Right lobe of liver (tissue), 6 donors: ENCODE measurements at regions not wholly inside any gene's neighbourhood (a gene's known extent, or its start where the extent isn't known, plus 50 kb on each side); places are given as distances from the start of the nearest gene placed in this dataset.

Experiments used
- ATAC-seq, 4 donors: fragments of 200-7000 bp; cut with Tn5 transposase; one replicate each; pipeline ENCODE4 v1.9.1; 2020; ENCODE audit warnings: mild to moderate bottlenecking in 4 of 4, moderate library complexity in 4 of 4
- DNase-seq, 3 donors: peaks; one replicate each; pipeline ENCODE4 v3.0.0-alpha.2; 2020
- H3K27ac ChIP-seq, 3 donors: fragments of 200-600 bp; one replicate each; pipeline ENCODE4 v1.8.0; 2022
- H3K27me3 ChIP-seq, 2 donors: fragments of 200-600 bp; one replicate each; pipeline ENCODE4 v1.8.0; 2022
- H3K36me3 ChIP-seq, 4 donors: fragments of 200-600 bp; sonication (generic) in 1 of 4; one replicate each; pipeline versions ENCODE4 v1.5.1 to v1.8.0; 2017 to 2022; ENCODE audit warnings: control low read depth in 1 of 4
- H3K4me1 ChIP-seq, 4 donors: fragments of 200-600 bp; sonication (generic) in 1 of 4; one replicate each; pipeline versions ENCODE4 v1.5.1 to v1.8.0; 2017 to 2022; ENCODE audit warnings: control low read depth in 1 of 4
- H3K4me3 ChIP-seq, 3 donors: fragments of 200-600 bp; one replicate each; pipeline ENCODE4 v1.8.0; 2022
- H3K9me3 ChIP-seq, 4 donors: fragments of 200-600 bp; sonication (generic) in 1 of 4; one replicate each; pipeline versions ENCODE4 v1.5.1 to v1.8.0; 2017 to 2022; ENCODE audit warnings: control low read depth in 1 of 4
- CTCF ChIP-seq, 4 donors: fragments of 200-600 bp in 3 of 4; fragments of 450-650 bp in 1 of 4; IDR thresholded peaks; one replicate each; pipeline versions ENCODE4 v1.5.1 to v1.8.0; 2016 to 2022; ENCODE audit warnings: antibody characterized with exemption in 4 of 4, mild to moderate bottlenecking in 2 of 4
- POLR2A ChIP-seq: fragments of 450-650 bp; IDR thresholded peaks from one replicate; pipeline ENCODE4 v1.6.1; 2017; ENCODE audit warnings: antibody characterized with exemption, mild to moderate bottlenecking
- WGBS: methylation state at CpG from one replicate; pipeline ENCODE4 v1.1.6; 2018; ENCODE audit warnings: low coverage, low lambda C conversion rate; ENCODE audit not compliant: insufficient coverage; ENCODE audit errors: missing lambda C conversion rate; 5-methylcytosine and 5-hydroxymethylcytosine counted together
- intact Hi-C, 2 donors: fragments of 100-400 bp; cut with DNase I; formaldehyde crosslinking; loops; one replicate each; pipeline versions ENCODE4 v1.11.2 to v1.14.1; 2022
- donor health status: DM: no; HTN: yes; CAD: no.
- donor health status: DM: no; HTN: no; CAD: no.
- donor health status: DM: no; HTN: no; CAD: no.
- donor health status: DM: no; HTN: yes; CAD: no.
- donor health status: DM: no; HTN: yes; CAD: no.

DNA sequence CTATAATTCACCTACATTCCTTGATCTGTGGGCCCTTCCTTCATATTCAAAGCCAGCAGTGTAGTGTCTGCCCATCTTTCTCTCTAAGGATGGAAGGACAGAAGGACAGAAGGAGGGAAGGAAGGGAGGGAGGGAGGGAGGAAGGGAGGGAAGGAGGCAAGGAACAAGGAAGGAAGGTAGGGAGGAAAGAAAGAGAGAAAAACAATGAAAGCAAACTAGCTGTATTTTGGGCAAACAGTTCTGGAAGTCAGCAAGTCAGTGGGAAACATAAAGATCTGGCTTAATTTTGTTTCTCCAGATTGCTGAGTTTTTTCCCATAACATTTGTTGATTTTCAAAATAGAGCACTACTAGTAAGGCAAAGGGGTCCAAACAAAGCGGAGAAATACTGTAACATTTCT, 555.2 kb upstream of the EPHA5 start:
- no peak overlapping the region for H3K4me3 ChIP-seq
- no peak for ATAC-seq
- no peaks in the 10 kb centered on the region for H3K4me1 ChIP-seq
- intact Hi-C loops = no loop called here
- TF ChIP-seq POLR2A (no peak), CTCF (IDR thresholded peaks at IDR 0.05) (no peak)
- H3K27ac ChIP-seq = no peak overlapping the region
- H3K9me3 ChIP-seq = no peaks in the 10 kb centered on the region
- H3K27me3 ChIP-seq = no peaks in the 10 kb centered on the region
- 80% methylated on average over 1 of the region's 1 CpG for WGBS
- no peaks in the 10 kb centered on the region for H3K36me3 ChIP-seq
- no peak for DNase-seq

DNA sequence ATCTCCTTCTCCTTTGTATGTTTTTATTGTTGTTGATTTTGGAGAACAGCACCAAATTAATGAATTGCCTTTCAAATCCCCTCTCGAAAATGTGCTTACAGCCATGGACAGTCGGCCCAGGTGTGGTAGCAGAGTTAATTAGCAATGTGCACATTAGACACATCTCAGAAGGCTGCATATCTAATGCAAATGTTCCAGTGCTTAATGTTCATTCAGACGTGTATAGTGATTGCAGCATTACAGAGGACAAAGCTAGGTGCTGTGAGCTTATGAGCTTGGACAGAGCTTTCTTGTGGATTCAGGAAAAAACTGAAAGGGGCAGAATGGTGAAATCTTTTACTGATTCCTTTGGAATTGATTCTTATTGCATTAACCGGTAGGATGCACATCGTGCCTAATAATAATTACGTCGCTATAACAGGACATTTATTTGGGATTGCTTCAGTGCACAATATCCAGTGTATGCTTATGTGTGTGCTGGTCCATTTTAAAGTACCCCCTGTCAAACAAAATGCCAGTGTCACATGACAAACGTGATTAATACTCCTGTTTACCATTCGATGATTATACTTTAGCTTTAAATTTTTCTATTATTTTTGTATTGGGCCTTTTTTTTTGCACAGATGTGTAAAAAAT, 552.9 kb upstream of the EPHA5 start:
- TF ChIP-seq CTCF (IDR thresholded peaks at IDR 0.05) (no peak), POLR2A (no peak)
- 51% methylated on average over 9 of the region's 9 CpGs for WGBS
- Histone ChIP-seq H3K4me1 (no peaks in the 10 kb centered on the region), H3K36me3 (no peaks in the 10 kb centered on the region), H3K27me3 (no peaks in the 10 kb centered on the region), H3K9me3 (no peaks in the 10 kb centered on the region), H3K4me3 (no peak overlapping the region), H3K27ac (no peak overlapping the region)
- no peak for ATAC-seq
- intact Hi-C loops = no loop called here
- no peak for DNase-seq

DNA sequence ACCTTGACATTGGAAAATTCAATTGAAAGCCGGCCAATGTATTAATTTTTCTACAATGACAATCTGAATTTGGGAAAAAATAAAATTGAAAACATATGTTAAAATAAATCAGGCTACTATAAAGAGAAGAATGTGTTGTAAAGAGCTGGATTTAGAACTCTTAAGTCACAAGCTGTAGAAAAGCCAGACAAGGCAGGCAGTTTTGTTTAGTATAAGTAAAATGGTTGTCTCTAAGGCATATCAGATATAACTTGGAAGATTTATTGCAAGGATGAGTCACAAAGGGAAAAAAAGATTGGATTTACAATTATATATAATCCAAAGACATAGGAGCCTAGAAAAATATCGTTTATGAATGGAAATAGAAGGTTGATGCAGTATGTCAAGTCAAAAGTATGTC, 549.1 kb upstream of the EPHA5 start:
- no peak for ATAC-seq
- TF ChIP-seq POLR2A = no peak
- TF ChIP-seq CTCF (IDR thresholded peaks at IDR 0.05) = no peak

DNA sequence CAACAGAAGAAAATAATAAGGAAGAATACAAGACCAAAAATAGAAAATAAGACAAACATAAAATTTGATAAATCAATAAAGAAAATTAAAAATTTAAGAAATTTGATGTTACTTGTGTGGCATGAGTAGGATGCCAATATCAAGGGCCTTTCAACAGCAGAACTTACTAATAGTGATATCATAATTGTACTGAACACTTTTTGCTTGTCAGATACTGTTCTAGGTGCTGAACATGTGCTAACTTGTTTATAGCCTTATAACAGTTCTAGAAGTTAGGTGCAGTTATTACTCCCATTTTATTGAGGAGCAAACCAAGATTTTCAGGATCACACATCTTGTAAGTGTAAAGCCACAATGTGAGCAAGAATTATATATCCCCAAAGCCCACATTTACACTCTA, 546.0 kb upstream of the EPHA5 start:
- no peaks in the 10 kb centered on the region for H3K36me3 ChIP-seq
- H3K4me1 ChIP-seq = no peaks in the 10 kb centered on the region
- H3K27me3 ChIP-seq = no peaks in the 10 kb centered on the region
- DNase-seq (no peak), ATAC-seq (no peak)
- no peak overlapping the region for H3K4me3 ChIP-seq
- TF ChIP-seq POLR2A (no peak), CTCF (IDR thresholded peaks at IDR 0.05) (no peak)
- H3K9me3 ChIP-seq = no peaks in the 10 kb centered on the region
- no peak overlapping the region for H3K27ac ChIP-seq
- intact Hi-C loops = no loop called here

More for the DNA sequence above, 549.1 kb upstream of the EPHA5 start:
- no peaks in the 10 kb centered on the region for H3K36me3 ChIP-seq
- intact Hi-C loops = no loop called here
- no peaks in the 10 kb centered on the region for H3K27me3 ChIP-seq
- WGBS = 11% methylated on average over 2 of the region's 2 CpGs
- no peaks in the 10 kb centered on the region for H3K4me1 ChIP-seq
- DNase-seq = no peak
- no peak overlapping the region for H3K4me3 ChIP-seq
- no peak overlapping the region for H3K27ac ChIP-seq
- H3K9me3 ChIP-seq = no peaks in the 10 kb centered on the region

- Histone ChIP-seq H3K9me3 (no peaks in the 10 kb centered on the region), H3K4me3 (no peak overlapping the region), H3K27me3 (no peaks in the 10 kb centered on the region), H3K27ac (no peak overlapping the region), H3K36me3 (no peaks in the 10 kb centered on the region), H3K4me1 (no peaks in the 10 kb centered on the region)
- intact Hi-C loops = no loop called here
- TF ChIP-seq CTCF (IDR thresholded peaks at IDR 0.05) (no peak), POLR2A (no peak)
- DNase-seq (no peak), ATAC-seq (no peak)
- WGBS = 69% methylated on average over 5 of the region's 5 CpGs
These were observed 542.2 kb upstream of the EPHA5 start for GRCh38 chr4:66212489-66212888.
